Adrenal gland (tissue), 5 donors: ENCODE measurements at regions not wholly inside any gene's neighbourhood (a gene's known extent, or its start where the extent isn't known, plus 50 kb on each side); places are given as distances from the start of the nearest gene placed in this dataset.

Experiments used
- POLR2A ChIP-seq, 2 donors: fragments of 450-650 bp; IDR thresholded peaks; one replicate each; pipeline ENCODE4 v1.6.1; 2017; ENCODE audit warnings: antibody characterized with exemption in 2 of 2, mild to moderate bottlenecking in 2 of 2, moderate library complexity in 1 of 2
- TF ChIP-seq, protein P1 (sequence below), 6 experiments: fragments of 450-650 bp in 4 of 6; fragments of 200-600 bp in 2 of 6; sonication (generic) in 1 of 6; IDR thresholded peaks; 1 replicate in 5 of 6; 2 replicates in 1 of 6; pipeline versions ENCODE4 v1.5.1 to v1.8.0; 2016 to 2021; ENCODE audit warnings: antibody characterized with exemption in 6 of 6, mild to moderate bottlenecking in 2 of 6, moderate library complexity in 1 of 6
- donor health status: DM: no; HTN: no; CAD: no.

DNA sequence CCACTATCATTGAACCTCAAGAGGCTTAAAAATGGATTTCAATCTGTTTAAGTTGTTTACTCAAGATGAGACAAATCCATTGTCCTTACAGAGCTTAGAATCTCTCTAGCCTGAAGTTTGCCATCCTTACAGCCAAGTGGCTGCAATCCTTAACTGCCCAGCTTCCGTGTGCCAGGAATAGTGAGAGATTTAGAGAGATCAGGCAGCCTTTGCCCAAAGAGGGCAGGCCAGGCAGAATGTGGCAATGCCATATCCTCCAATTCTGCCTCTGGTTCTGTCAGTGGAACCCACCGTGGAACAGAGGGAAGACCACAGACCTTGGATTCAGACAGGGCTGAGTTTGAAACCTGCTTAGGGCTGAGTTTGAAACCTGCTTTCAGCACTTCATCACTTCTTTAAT is 374.3 kb downstream of the VPS13C start:
- TF ChIP-seq, protein P1, sequence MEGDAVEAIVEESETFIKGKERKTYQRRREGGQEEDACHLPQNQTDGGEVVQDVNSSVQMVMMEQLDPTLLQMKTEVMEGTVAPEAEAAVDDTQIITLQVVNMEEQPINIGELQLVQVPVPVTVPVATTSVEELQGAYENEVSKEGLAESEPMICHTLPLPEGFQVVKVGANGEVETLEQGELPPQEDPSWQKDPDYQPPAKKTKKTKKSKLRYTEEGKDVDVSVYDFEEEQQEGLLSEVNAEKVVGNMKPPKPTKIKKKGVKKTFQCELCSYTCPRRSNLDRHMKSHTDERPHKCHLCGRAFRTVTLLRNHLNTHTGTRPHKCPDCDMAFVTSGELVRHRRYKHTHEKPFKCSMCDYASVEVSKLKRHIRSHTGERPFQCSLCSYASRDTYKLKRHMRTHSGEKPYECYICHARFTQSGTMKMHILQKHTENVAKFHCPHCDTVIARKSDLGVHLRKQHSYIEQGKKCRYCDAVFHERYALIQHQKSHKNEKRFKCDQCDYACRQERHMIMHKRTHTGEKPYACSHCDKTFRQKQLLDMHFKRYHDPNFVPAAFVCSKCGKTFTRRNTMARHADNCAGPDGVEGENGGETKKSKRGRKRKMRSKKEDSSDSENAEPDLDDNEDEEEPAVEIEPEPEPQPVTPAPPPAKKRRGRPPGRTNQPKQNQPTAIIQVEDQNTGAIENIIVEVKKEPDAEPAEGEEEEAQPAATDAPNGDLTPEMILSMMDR (IDR thresholded peaks at IDR 0.05) = no peak
- no peak for TF ChIP-seq POLR2A (IDR thresholded peaks at IDR 0.05)
